HG02870 (cell line): ENCODE measurements at regions not wholly inside any gene's neighbourhood (a gene's known extent, or its start where the extent isn't known, plus 50 kb on each side); places are given as distances from the start of the nearest gene placed in this dataset.

Experiments
- ATAC-seq: cut with Tn5 transposase; IDR thresholded peaks from one replicate; pipeline ENCODE4 v1.9.1; 2021; ENCODE audit warnings: mild to moderate bottlenecking, moderate library complexity; ENCODE audit not compliant: unreplicated experiment

GRCh38 chr2:177074099-177074710, 138.4 kb upstream of the HNRNPA3 start:
- ATAC-seq, result no peak

- ATAC-seq, result no peak
These were observed 137.3 kb upstream of the HNRNPA3 start for GRCh38 chr2:177075254-177075653.

GRCh38 chr2:177076636-177077179, 135.9 kb upstream of the HNRNPA3 start:
- ATAC-seq, result no peak

GRCh38 chr2:177077778-177078177, 134.8 kb upstream of the HNRNPA3 start:
- no peak for ATAC-seq

- ATAC-seq, result no peak
These were observed 134.2 kb upstream of the HNRNPA3 start for GRCh38 chr2:177078416-177078815.

- ATAC-seq, result no peak
These were observed 133.7 kb upstream of the HNRNPA3 start for GRCh38 chr2:177078855-177079254.

- no peak for ATAC-seq
These were observed 131.8 kb upstream of the HNRNPA3 start for GRCh38 chr2:177080746-177081284.

- no peak for ATAC-seq
These were observed 128.0 kb upstream of the HNRNPA3 start for GRCh38 chr2:177084607-177085006.

GRCh38 chr2:177088529-177088928, 124.1 kb upstream of the HNRNPA3 start:
- no peak for ATAC-seq

GRCh38 chr2:177090967-177091366, 121.6 kb upstream of the HNRNPA3 start:
- no peak for ATAC-seq

GRCh38 chr2:177093371-177093770, 119.2 kb upstream of the HNRNPA3 start:
- no peak for ATAC-seq

GRCh38 chr2:177098001-177098613, 114.5 kb upstream of the HNRNPA3 start:
- ATAC-seq, result no peak

GRCh38 chr2:177101930-177102329, 110.7 kb upstream of the HNRNPA3 start:
- no peak for ATAC-seq

- no peak for ATAC-seq
These were observed 106.4 kb upstream of the HNRNPA3 start for GRCh38 chr2:177106212-177106611.

- no peak for ATAC-seq
These were observed 103.7 kb upstream of the HNRNPA3 start for GRCh38 chr2:177108890-177109289.

GRCh38 chr2:177114712-177115111, 97.9 kb upstream of the HNRNPA3 start:
- no peak for ATAC-seq

GRCh38 chr2:177117755-177118154, 94.8 kb upstream of the HNRNPA3 start:
- no peak for ATAC-seq

GRCh38 chr2:177118636-177119035, 94.0 kb upstream of the HNRNPA3 start:
- no peak for ATAC-seq

GRCh38 chr2:177119099-177119498, 93.5 kb upstream of the HNRNPA3 start:
- ATAC-seq, result no peak

GRCh38 chr2:177123048-177123447, 89.5 kb upstream of the HNRNPA3 start:
- no peak for ATAC-seq

- ATAC-seq, result no peak
These were observed 88.2 kb upstream of the HNRNPA3 start for GRCh38 chr2:177124371-177124770.

- ATAC-seq, result no peak
These were observed 84.8 kb upstream of the HNRNPA3 start for GRCh38 chr2:177127821-177128220.
